ENCODE measurements at regions not wholly inside any gene's neighbourhood (a gene's known extent, or its start where the extent isn't known, plus 50 kb on each side); places are given as distances from the start of the nearest gene placed in this dataset.

DNA sequence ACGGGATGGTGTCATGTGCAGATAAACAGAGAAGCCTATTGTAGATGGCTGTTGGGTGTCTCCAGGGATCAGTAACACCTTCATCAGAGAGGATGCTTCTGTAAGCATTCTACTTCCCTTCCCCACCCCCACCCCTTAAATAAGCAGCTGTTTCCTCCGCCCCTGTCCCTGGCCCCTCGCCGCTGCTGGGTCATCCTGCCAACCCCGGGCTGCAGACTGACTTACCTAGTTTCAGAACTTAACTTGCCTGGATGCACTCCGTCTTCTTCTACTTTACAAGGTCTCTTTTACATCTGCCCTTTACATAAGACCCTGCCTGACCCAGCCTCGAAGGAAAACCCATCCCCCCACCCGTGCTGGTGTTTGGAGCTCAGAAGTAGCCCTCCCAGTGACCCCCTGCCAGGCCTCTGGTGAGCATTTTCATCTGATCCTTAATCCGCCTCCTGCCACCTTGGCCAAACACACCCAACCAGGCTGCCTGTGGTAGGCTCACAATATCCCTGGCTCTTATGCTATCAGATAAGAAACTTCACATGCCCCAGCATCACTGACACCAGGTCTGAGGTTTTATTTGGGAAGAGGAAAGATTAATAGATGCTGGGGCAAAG is 103.0 kb upstream of the HES1 start:
- no peak overlapping the region for H3K4me3 ChIP-seq (ENCODE audit: low read depth in 1 of 2, low read length in 2 of 2)
- DNase-seq (no peak), ATAC-seq (ENCODE audit: insufficient read depth, low read depth) (no peak)
- no peak for TF ChIP-seq EZH2 (IDR thresholded peaks at IDR 0.05; ENCODE audit: borderline replicate concordance, low read depth, low read length, severe bottlenecking)
- TF ChIP-seq, protein P1, sequence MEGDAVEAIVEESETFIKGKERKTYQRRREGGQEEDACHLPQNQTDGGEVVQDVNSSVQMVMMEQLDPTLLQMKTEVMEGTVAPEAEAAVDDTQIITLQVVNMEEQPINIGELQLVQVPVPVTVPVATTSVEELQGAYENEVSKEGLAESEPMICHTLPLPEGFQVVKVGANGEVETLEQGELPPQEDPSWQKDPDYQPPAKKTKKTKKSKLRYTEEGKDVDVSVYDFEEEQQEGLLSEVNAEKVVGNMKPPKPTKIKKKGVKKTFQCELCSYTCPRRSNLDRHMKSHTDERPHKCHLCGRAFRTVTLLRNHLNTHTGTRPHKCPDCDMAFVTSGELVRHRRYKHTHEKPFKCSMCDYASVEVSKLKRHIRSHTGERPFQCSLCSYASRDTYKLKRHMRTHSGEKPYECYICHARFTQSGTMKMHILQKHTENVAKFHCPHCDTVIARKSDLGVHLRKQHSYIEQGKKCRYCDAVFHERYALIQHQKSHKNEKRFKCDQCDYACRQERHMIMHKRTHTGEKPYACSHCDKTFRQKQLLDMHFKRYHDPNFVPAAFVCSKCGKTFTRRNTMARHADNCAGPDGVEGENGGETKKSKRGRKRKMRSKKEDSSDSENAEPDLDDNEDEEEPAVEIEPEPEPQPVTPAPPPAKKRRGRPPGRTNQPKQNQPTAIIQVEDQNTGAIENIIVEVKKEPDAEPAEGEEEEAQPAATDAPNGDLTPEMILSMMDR (IDR thresholded peaks at IDR 0.05; ENCODE audit: borderline replicate concordance, extremely low read depth, low read length, poor library complexity, severe bottlenecking): no peak
- no peak overlapping the region for H2AFZ ChIP-seq (ENCODE audit: low read depth, low read length)
- no peaks in the 10 kb centered on the region for H3K36me3 ChIP-seq (ENCODE audit: insufficient read depth, low read length)
- H3K4me2 ChIP-seq (ENCODE audit: insufficient read depth, low read length): no peak overlapping the region
- H3K27ac ChIP-seq (ENCODE audit: low read length): no peak overlapping the region
- no peak overlapping the region for H3K9ac ChIP-seq (ENCODE audit: low read depth, low read length)
- peaks cover 24% of the 10 kb centered on the region for H3K27me3 ChIP-seq (ENCODE audit: insufficient read depth, low read length, poor library complexity)
- H3K4me1 ChIP-seq (ENCODE audit: insufficient read depth, low read length): no peaks in the 10 kb centered on the region
- H3K79me2 ChIP-seq (ENCODE audit: insufficient read depth, low read length): no peaks in the 10 kb centered on the region
- no peaks in the 10 kb centered on the region for H3K9me3 ChIP-seq (ENCODE audit: insufficient read depth, low read length, severe bottlenecking)
- H4K20me1 ChIP-seq (ENCODE audit: insufficient read depth, low read length): no peaks in the 10 kb centered on the region; the same call in 1 of the 2 replicates

DNA sequence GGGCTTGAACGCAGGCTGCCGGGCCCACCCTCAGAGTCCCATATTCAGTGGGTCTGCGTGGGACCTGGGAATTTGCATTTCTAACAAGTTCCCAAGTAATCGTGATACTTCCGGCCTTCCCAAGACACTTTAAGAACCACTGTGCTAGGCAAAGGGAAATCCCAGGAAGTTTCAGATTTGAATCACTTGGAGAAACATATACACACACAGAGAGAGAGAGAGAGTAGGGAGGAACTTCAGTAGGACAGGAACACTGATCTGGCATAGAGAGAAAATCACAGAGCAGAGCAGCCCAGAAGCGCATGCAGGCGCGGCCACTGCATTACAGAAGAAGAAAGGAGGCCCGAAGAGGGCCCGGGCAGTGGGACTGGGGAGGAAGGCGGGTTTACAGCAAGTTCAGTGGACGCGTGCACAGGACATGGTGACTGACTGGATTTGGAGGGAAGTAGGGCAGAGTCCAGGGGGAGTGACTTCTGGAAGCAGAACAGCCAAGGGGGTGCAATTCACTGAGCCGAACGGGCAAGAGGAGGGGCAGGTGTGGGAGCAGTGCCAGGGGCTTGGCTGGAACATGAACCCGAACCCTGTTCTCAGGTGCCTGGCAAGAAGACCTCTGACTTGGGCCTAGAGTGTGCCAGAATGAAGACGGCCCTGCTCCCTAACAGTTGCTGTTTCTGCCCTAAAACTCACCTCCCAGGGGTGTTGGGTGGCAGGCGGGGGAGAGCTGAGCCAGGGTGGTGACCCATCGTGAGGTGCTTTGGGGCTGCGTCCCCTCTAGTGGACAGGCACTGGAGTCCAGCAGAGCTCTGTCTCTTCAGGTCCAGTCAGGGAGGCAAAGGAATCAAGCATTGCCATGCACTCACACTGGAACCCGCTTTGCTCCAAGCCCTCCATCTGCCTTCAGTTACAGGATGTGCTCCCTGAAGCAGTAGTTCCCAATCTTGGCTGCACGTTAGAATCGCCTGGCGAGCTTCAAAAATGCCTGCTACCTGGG is 101.3 kb upstream of the HES1 start:
- ATAC-seq (ENCODE audit: insufficient read depth, low read depth) (no peak), DNase-seq (no peak)
- H3K4me2 ChIP-seq (ENCODE audit: insufficient read depth, low read length): no peak overlapping the region
- peaks cover 23% of the 10 kb centered on the region for H3K27me3 ChIP-seq (ENCODE audit: insufficient read depth, low read length, poor library complexity)
- H3K4me1 ChIP-seq (ENCODE audit: insufficient read depth, low read length): no peaks in the 10 kb centered on the region
- no peak overlapping the region for H3K9ac ChIP-seq (ENCODE audit: low read depth, low read length)
- no peaks in the 10 kb centered on the region for H3K36me3 ChIP-seq (ENCODE audit: insufficient read depth, low read length)
- H3K9me3 ChIP-seq (ENCODE audit: insufficient read depth, low read length, severe bottlenecking): no peaks in the 10 kb centered on the region
- H3K27ac ChIP-seq (ENCODE audit: low read length): no peak overlapping the region
- no peaks in the 10 kb centered on the region for H3K79me2 ChIP-seq (ENCODE audit: insufficient read depth, low read length)
- H4K20me1 ChIP-seq (ENCODE audit: insufficient read depth, low read length): no peaks in the 10 kb centered on the region; the same call in 1 of the 2 replicates
- TF ChIP-seq, protein P1 (IDR thresholded peaks at IDR 0.05; ENCODE audit: borderline replicate concordance, extremely low read depth, low read length, poor library complexity, severe bottlenecking): no peak
- no peak for TF ChIP-seq EZH2 (IDR thresholded peaks at IDR 0.05; ENCODE audit: borderline replicate concordance, low read depth, low read length, severe bottlenecking)
- H2AFZ ChIP-seq (ENCODE audit: low read depth, low read length): no peak overlapping the region
- H3K4me3 ChIP-seq (ENCODE audit: low read depth in 1 of 2, low read length in 2 of 2): no peak overlapping the region

DNA sequence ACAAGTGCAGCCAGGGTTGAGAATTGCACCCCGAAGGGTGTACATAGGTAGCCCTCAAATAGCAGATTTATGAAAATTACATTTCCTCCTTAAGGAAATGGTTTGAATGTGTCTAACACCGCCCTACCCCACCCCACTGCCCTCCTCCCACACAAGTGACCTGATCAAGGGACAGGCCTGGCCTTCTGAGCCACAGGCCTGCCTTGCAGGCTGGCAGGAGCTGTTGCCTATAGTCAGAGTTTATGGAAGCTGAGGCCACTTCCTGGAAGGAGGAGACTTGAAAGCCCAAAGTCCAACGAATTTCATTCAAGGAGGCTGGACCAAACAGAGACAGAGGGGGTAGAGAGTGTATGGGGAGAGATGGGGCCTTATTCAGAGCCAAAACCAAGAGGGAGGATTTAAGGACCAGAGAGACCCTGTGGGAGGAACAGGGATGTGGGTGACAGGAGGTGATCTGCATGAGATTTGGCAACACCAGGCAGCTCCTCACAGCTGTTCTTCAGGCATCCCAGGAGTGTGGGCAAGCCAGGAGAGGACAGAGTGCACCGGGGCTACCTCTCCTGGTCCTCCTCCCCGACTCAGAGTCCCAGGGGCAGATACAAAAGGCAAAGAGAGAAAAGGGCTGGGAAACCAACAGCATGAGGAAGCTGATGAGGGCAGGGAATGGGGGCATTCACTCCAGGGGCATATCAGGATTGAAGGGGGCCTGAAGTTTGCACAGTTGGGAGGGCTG is 100.4 kb upstream of the HES1 start:
- Histone ChIP-seq H3K4me3 (ENCODE audit: low read depth in 1 of 2, low read length in 2 of 2) (no peak overlapping the region), H3K4me2 (ENCODE audit: insufficient read depth, low read length) (no peak overlapping the region), H3K9me3 (ENCODE audit: insufficient read depth, low read length, severe bottlenecking) (no peaks in the 10 kb centered on the region), H4K20me1 (ENCODE audit: insufficient read depth, low read length) (no peaks in the 10 kb centered on the region; the same call in 1 of the 2 replicates), H3K9ac (ENCODE audit: low read depth, low read length) (no peak overlapping the region), H3K27me3 (ENCODE audit: insufficient read depth, low read length, poor library complexity) (peaks cover 16% of the 10 kb centered on the region), H2AFZ (ENCODE audit: low read depth, low read length) (no peak overlapping the region), H3K4me1 (ENCODE audit: insufficient read depth, low read length) (no peaks in the 10 kb centered on the region), H3K79me2 (ENCODE audit: insufficient read depth, low read length) (no peaks in the 10 kb centered on the region), H3K36me3 (ENCODE audit: insufficient read depth, low read length) (no peaks in the 10 kb centered on the region), H3K27ac (ENCODE audit: low read length) (no peak overlapping the region)
- no peak for ATAC-seq (ENCODE audit: insufficient read depth, low read depth)
- no peak for TF ChIP-seq EZH2 (IDR thresholded peaks at IDR 0.05; ENCODE audit: borderline replicate concordance, low read depth, low read length, severe bottlenecking)
- TF ChIP-seq, protein P1 (IDR thresholded peaks at IDR 0.05; ENCODE audit: borderline replicate concordance, extremely low read depth, low read length, poor library complexity, severe bottlenecking): no peak
- DNase-seq: no peak
